IMR-90 (cell line): ENCODE measurements at regions not wholly inside any gene's neighbourhood (a gene's known extent, or its start where the extent isn't known, plus 50 kb on each side); places are given as distances from the start of the nearest gene placed in this dataset.

Experiments used
- ATAC-seq: fragments of 200-7000 bp; cut with Tn5 transposase; 2 replicates; pipeline ENCODE4 v1.9.1; 2020; ENCODE audit warnings: low read depth, mild to moderate bottlenecking, moderate library complexity
- BruUV-seq: library from RNA; stranded (reverse); fragments of 400-500 nt; replicated peaks from 2 replicates; lab custom pipeline; 2021; lab: Mats Ljungman, UMichigan
- CTCF ChIA-PET: fragments of 300-600 bp; formaldehyde crosslinking; extraction: SDS; loops from one replicate; lab custom pipeline; 2021; ENCODE audit warnings: antibody characterized with exemption; lab: Yijun Ruan, JAX
- POLR2A ChIA-PET: fragments of 300-600 bp; sonication (Branson Sonifier 250); formaldehyde crosslinking; loops from one replicate; lab custom pipeline; 2022; ENCODE audit warnings: antibody characterized with exemption; ENCODE audit not compliant: unreplicated experiment; lab: Charles Lee
- DNase-seq: peaks from one replicate; pipeline ENCODE4 v3.0.0; 2013
- H2AFZ ChIP-seq: replicated peaks from 2 replicates; pipeline ENCODE3; 2013; ENCODE audit warnings: low read length, mild to moderate bottlenecking; ENCODE audit not compliant: poor library complexity
- H2AK5ac ChIP-seq: 2 replicates; pipeline ENCODE4 v1.6.1; 2013; ENCODE audit warnings: low read depth, low read length, inconsistent platforms
- H2AK9ac ChIP-seq: replicated peaks from 2 replicates; pipeline ENCODE3; 2013; ENCODE audit warnings: mild to moderate bottlenecking, low read depth, low read length, moderate library complexity; ENCODE audit not compliant: poor library complexity
- H2BK120ac ChIP-seq: 2 replicates; pipeline ENCODE4 v1.6.1; 2013; ENCODE audit warnings: low read depth, low read length, inconsistent platforms
- H2BK15ac ChIP-seq: 3 replicates; pipeline ENCODE4 v1.6.1; 2013; ENCODE audit warnings: low read depth, low read length, inconsistent platforms
- H2BK20ac ChIP-seq: 2 replicates; pipeline ENCODE4 v1.6.1; 2013; ENCODE audit warnings: low read depth, mild to moderate bottlenecking, inconsistent platforms, low read length, moderate library complexity
- H2BK5ac ChIP-seq: 2 replicates; pipeline ENCODE4 v1.6.1; 2013; ENCODE audit warnings: mild to moderate bottlenecking, low read depth, low read length, inconsistent platforms; ENCODE audit not compliant: poor library complexity, severe bottlenecking
- H3K14ac ChIP-seq: replicated peaks from 2 replicates; pipeline ENCODE4 v1.6.1; 2013; ENCODE audit warnings: low read depth, low read length, inconsistent platforms
- H3K18ac ChIP-seq: 2 replicates; pipeline ENCODE4 v1.6.1; 2013; ENCODE audit warnings: low read depth, low read length, control low read depth
- H3K23ac ChIP-seq: 2 replicates; pipeline ENCODE4 v1.6.1; 2013; ENCODE audit warnings: low read depth, low read length, inconsistent platforms
- H3K27ac ChIP-seq: 2 replicates; pipeline ENCODE4 v1.5.1; 2013; ENCODE audit warnings: mild to moderate bottlenecking, control low read depth, low read length; ENCODE audit not compliant: insufficient read depth
- H3K27me3 ChIP-seq: 2 replicates; pipeline ENCODE4 v1.6.1; 2013; ENCODE audit warnings: low read length; ENCODE audit not compliant: control insufficient read depth, insufficient read depth
- H3K36me3 ChIP-seq: 2 replicates; pipeline ENCODE4 v1.6.1; 2013; ENCODE audit warnings: low read length, mixed read lengths; ENCODE audit not compliant: control insufficient read depth, insufficient read depth
- H3K4ac ChIP-seq: 2 replicates; pipeline ENCODE4 v1.6.1; 2013; ENCODE audit warnings: low read depth, low read length, inconsistent platforms
- H3K4me1 ChIP-seq: 2 replicates; pipeline ENCODE4 v1.6.1; 2013; ENCODE audit warnings: low read length, mixed read lengths; ENCODE audit not compliant: control insufficient read depth, insufficient read depth
- H3K4me2 ChIP-seq: 2 replicates; pipeline ENCODE4 v1.6.1; 2013; ENCODE audit warnings: low read depth, mild to moderate bottlenecking, control low read depth, low read length, moderate library complexity
- H3K4me3 ChIP-seq: 2 replicates; pipeline ENCODE4 v1.5.1; 2013; ENCODE audit warnings: low read depth, mild to moderate bottlenecking, control low read depth, low read length, moderate library complexity; ENCODE audit not compliant: insufficient read depth
- H3K56ac ChIP-seq: 2 replicates; pipeline ENCODE4 v1.6.1; 2013; ENCODE audit warnings: low read length, inconsistent platforms; ENCODE audit not compliant: insufficient read depth; ENCODE audit errors: extremely low read depth
- H3K79me1 ChIP-seq, 2 experiments: 2 replicates each; pipeline ENCODE4 v1.6.1; 2013; ENCODE audit warnings: low read length in 2 of 2, inconsistent platforms in 1 of 2, low read depth in 1 of 2
- H3K9ac ChIP-seq: 2 replicates; pipeline ENCODE4 v1.6.1; 2013; ENCODE audit warnings: low read depth, low read length, control low read depth
- H3K9me1 ChIP-seq: 2 replicates; pipeline ENCODE4 v1.6.1; 2013; ENCODE audit warnings: low read length, inconsistent platforms; ENCODE audit not compliant: insufficient read depth
- H3K9me3 ChIP-seq: 2 replicates; pipeline ENCODE4 v1.6.1; 2013; ENCODE audit warnings: low read length; ENCODE audit not compliant: control insufficient read depth, insufficient read depth
- H4K20me1 ChIP-seq: 2 replicates; pipeline ENCODE4 v1.6.1; 2013; ENCODE audit warnings: low read length, inconsistent platforms; ENCODE audit not compliant: insufficient read depth
- H4K5ac ChIP-seq: 2 replicates; pipeline ENCODE4 v1.6.1; 2013; ENCODE audit warnings: mild to moderate bottlenecking, low read depth, low read length, control low read depth
- H4K8ac ChIP-seq, 2 experiments: 2 replicates each; pipeline ENCODE4 v1.6.1; 2013; ENCODE audit warnings: low read depth in 2 of 2, low read length in 2 of 2, control low read depth in 1 of 2, inconsistent platforms in 1 of 2
- H4K91ac ChIP-seq: 2 replicates; pipeline ENCODE4 v1.6.1; 2013; ENCODE audit warnings: low read depth, low read length, inconsistent platforms; ENCODE audit not compliant: insufficient read depth
- NFE2L2 ChIP-seq: fragments of 150-350 bp; IDR thresholded peaks from 2 replicates; pipeline ENCODE4 v1.6.1; 2016; ENCODE audit warnings: low read depth, mild to moderate bottlenecking, low read length
- WGBS, 2 experiments: methylation state at CpG; one replicate each; pipeline versions ENCODE4 v1.1.5 to v1.1.7; 2013; ENCODE audit warnings: missing lambda C conversion rate in 2 of 2; ENCODE audit not compliant: insufficient read length in 1 of 2; ENCODE audit errors: extremely low coverage in 2 of 2; 5-methylcytosine and 5-hydroxymethylcytosine counted together
- dilution Hi-C: fragments of 300-500 bp; cut with HindIII; formaldehyde crosslinking; loops from one replicate; pipeline ENCODE4 v1.14.3; 2018; ENCODE audit warnings: low sequenced_read_pairs; ENCODE audit not compliant: unreplicated experiment
- in situ Hi-C: fragments of 300-500 bp; cut with MboI; formaldehyde crosslinking; loops from 3 replicates; pipeline ENCODE4 v1.14.3; 2019; ENCODE audit warnings: low sequenced_read_pairs, inconsistent platforms, mixed read lengths
- intact Hi-C: fragments of 100-400 bp; cut with micrococcal nuclease; formaldehyde crosslinking; loops from 2 replicates; pipeline ENCODE4 v1.10.0; 2022

DNA sequence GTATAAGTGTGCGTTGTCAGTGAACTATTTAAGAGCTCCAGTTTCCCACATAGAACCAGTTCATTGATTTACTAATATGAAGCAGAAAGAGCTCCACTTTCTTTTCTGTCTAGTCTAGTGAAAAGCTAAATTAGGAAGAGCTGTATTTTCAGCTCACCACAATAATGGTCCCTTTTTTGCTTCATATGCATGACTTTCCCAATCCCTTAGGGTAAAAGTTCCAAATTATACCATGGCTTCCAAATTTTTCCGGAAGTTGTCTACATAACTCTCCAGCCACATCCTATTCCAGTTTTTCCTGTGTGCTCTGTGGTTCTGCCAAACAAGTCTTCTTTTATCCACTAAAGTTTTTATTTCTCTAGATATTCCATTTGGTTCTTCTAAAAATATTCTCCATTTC is 685.2 kb downstream of the REEP3 start:
- DNase-seq (no peak), ATAC-seq (no peak)
- H3K27ac ChIP-seq, result no peak overlapping the region
- H3K79me1 ChIP-seq, result no peaks in the 10 kb centered on the region
- no peak overlapping the region for H4K5ac ChIP-seq
- H2BK20ac ChIP-seq, result no peak overlapping the region
- no peaks in the 10 kb centered on the region for H3K4me1 ChIP-seq
- TF ChIP-seq NFE2L2, result no peak
- no peak overlapping the region for H3K4me2 ChIP-seq
- H4K91ac ChIP-seq, result no peak overlapping the region
- peaks cover 3% of the 10 kb centered on the region; the same call in 1 of the 2 replicates for H3K9me3 ChIP-seq
- no peak overlapping the region for H3K14ac ChIP-seq
- H3K4me3 ChIP-seq, result no peak overlapping the region
- no peak overlapping the region for H3K18ac ChIP-seq
- H2AK5ac ChIP-seq, result no peak overlapping the region
- dilution Hi-C loops, result no loop called here
- intact Hi-C loops, result no loop called here
- no peak overlapping the region for H3K23ac ChIP-seq
- BruUV-seq, result no TSS peak
- CTCF ChIA-PET, result no interaction called here
- POLR2A ChIA-PET, result no interaction called here
- no peaks in the 10 kb centered on the region for H4K20me1 ChIP-seq
- no peak overlapping the region for H3K9ac ChIP-seq
- H2AFZ ChIP-seq, result no peak overlapping the region
- no peak overlapping the region for H4K8ac ChIP-seq
- H2AK9ac ChIP-seq, result no peak overlapping the region
- no peak overlapping the region for H3K56ac ChIP-seq
- no peaks in the 10 kb centered on the region for H3K27me3 ChIP-seq
- H3K36me3 ChIP-seq, result no peaks in the 10 kb centered on the region
- H2BK120ac ChIP-seq, result no peak overlapping the region
- H3K4ac ChIP-seq, result no peak overlapping the region
- H2BK15ac ChIP-seq, result no peak overlapping the region
- H3K9me1 ChIP-seq, result no peaks in the 10 kb centered on the region
- 100% methylated on average over 1 of the region's 2 CpGs; no CpG with 5 or more reads in 1 of the 2 experiments for WGBS, 2 experiments
- in situ Hi-C loops, result no loop called here
- no peak overlapping the region for H2BK5ac ChIP-seq
